ENCODE measurements at regions not wholly inside any gene's neighbourhood (a gene's known extent, or its start where the extent isn't known, plus 50 kb on each side); places are given as distances from the start of the nearest gene placed in this dataset.
A peak's percentile ranks its signal among the peaks of the same experiment; 100 is the strongest.

DNA sequence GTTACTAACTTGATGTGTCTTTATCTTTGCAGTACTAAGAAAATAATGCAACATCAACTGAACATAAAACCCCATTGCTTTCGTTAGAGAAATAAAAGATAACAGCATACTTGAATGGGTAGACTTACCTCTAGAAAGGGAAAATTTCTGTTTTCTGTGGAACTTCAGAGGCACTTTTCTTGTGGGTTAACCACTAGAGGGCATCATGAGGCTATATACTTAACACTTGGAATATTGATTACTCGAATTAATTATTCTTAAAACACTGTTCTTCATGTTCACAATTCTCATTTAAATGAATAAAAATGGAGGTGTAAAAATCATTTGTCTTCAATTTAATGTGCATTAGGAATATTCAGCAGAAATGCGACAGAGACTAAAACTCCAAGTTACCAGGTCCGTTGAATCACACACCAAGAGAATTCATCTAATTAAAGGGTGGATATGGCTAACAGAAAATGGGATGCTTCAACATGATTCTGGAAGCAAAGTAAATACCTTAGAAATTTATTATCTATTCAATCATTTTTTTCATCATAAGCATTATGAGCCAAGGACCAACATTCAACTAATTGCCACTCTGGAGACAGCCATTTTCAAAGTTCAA lies 330.8 kb upstream of the PREP start (continued):
- TF ChIP-seq RAD21 (IDR thresholded peaks at IDR 0.05) (peak; percentile 88 to 91), TAF1 (conservative IDR thresholded peaks at IDR 0.05) (no peak)
- TF ChIP-seq, protein P1, sequence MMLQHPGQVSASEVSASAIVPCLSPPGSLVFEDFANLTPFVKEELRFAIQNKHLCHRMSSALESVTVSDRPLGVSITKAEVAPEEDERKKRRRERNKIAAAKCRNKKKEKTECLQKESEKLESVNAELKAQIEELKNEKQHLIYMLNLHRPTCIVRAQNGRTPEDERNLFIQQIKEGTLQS (IDR thresholded peaks at IDR 0.05) = no peak

DNA sequence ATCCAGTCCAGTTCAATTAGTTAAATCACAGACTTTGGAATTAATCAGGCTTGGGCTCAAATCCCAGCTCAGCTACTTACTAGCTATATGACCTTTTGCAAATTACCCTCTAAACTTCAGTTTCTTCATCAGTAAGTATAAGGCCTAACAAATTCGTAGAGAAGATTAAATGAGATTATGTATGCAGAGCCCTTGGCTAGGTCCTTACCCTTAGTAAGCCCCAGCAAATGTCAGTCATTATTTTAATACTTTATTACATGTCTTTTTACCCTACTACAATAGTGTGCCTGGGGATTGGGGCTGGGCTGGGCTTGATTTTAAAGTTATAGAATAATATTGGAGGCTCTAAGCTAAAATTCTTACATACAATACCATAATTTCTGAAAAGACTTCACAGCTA lies 326.1 kb upstream of the PREP start:
- Histone ChIP-seq H3K9me3 (ENCODE audit: control insufficient read depth in 4 of 4, low read length in 3 of 4) (no peaks in the 10 kb centered on the region), H3K27ac (ENCODE audit: low read depth in 1 of 2, low read length in 2 of 2) (no peak overlapping the region), H3K4me1 (ENCODE audit: control insufficient read depth in 4 of 4, insufficient read depth in 4 of 4, low read length in 3 of 4) (no peaks in the 10 kb centered on the region), H3K27me3 (ENCODE audit: control insufficient read depth in 4 of 4, insufficient read depth in 4 of 4, low read length in 3 of 4) (peaks cover 0 to 3% (median 0%) of the 10 kb centered on the region in 4 donors), H3K36me3 (ENCODE audit: control insufficient read depth in 4 of 4, insufficient read depth in 3 of 4, low read depth in 1 of 4, low read length in 3 of 4) (no peaks in the 10 kb centered on the region), H3K4me3 (ENCODE audit: low read depth in 1 of 3, low read length in 3 of 3) (no peak overlapping the region), H3K9ac (ENCODE audit: low read depth in 1 of 2, low read length in 2 of 2) (no peak overlapping the region)
- WGBS = 82% methylated on average over 1 of the region's 1 CpG
- TF ChIP-seq, protein P1 (IDR thresholded peaks at IDR 0.05) = no peak
- TF ChIP-seq GABPA (IDR thresholded peaks at IDR 0.05 in 1 of 2, conservative IDR thresholded peaks at IDR 0.05 in 1 of 2) = no peak
- no peak for TF ChIP-seq HNF4A (conservative IDR thresholded peaks at IDR 0.05)
- TF ChIP-seq SP1 (IDR thresholded peaks at IDR 0.05) = no peak
- no peak for TF ChIP-seq RXRA (IDR thresholded peaks at IDR 0.05)
- TF ChIP-seq, protein P2, sequence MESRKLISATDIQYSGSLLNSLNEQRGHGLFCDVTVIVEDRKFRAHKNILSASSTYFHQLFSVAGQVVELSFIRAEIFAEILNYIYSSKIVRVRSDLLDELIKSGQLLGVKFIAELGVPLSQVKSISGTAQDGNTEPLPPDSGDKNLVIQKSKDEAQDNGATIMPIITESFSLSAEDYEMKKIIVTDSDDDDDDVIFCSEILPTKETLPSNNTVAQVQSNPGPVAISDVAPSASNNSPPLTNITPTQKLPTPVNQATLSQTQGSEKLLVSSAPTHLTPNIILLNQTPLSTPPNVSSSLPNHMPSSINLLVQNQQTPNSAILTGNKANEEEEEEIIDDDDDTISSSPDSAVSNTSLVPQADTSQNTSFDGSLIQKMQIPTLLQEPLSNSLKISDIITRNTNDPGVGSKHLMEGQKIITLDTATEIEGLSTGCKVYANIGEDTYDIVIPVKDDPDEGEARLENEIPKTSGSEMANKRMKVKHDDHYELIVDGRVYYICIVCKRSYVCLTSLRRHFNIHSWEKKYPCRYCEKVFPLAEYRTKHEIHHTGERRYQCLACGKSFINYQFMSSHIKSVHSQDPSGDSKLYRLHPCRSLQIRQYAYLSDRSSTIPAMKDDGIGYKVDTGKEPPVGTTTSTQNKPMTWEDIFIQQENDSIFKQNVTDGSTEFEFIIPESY (IDR thresholded peaks at IDR 0.05) = no peak
- no peak for DNase-seq (ENCODE audit: low spot score)

DNA sequence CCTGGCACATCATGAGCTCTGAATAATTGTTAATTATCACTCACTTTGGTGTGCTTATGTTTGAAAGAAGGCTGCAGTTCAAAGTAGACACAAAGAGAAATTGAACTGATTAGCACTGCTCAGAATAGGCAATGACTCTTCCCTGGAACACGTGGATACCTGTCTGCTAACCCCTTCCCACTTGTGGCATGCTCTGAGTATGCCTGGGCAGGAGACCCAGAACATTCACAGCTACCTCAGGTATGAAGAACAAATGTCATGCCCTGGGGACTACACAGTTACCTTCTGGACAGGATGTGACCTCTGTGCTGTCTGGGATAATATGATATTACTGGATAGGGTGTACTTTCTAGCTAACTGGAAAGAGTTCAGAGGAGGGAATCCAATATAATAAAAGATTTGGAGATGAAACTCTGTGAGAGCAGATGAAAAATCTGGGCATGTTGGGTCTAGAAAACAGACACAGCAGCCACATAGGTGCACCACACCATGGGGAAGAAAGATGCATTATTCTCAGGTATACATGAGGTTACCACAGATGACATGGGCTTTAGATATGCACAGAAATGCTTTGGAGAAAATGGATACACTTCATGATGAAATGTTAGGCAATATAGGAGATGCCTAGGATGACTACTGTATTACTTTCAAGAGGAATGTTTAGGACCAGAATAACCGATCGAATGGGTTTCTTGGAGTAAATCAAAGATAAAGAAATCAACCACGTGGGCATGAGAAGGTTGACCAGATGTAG lies 324.2 kb upstream of the PREP start:
- Histone ChIP-seq H3K4me1 (ENCODE audit: control insufficient read depth in 4 of 4, insufficient read depth in 4 of 4, low read length in 3 of 4) (no peaks in the 10 kb centered on the region), H3K9ac (ENCODE audit: low read depth in 1 of 2, low read length in 2 of 2) (no peak overlapping the region)
- WGBS = 82% methylated on average over 4 of the region's 4 CpGs

More for the DNA sequence above, 324.2 kb upstream of the PREP start:
- Histone ChIP-seq H3K27ac (ENCODE audit: low read depth in 1 of 2, low read length in 2 of 2) (no peak overlapping the region), H3K9me3 (ENCODE audit: control insufficient read depth in 4 of 4, low read length in 3 of 4) (no peaks in the 10 kb centered on the region), H3K27me3 (ENCODE audit: control insufficient read depth in 4 of 4, insufficient read depth in 4 of 4, low read length in 3 of 4) (peaks cover 0 to 3% (median 0%) of the 10 kb centered on the region in 4 donors), H3K36me3 (ENCODE audit: control insufficient read depth in 4 of 4, insufficient read depth in 3 of 4, low read depth in 1 of 4, low read length in 3 of 4) (no peaks in the 10 kb centered on the region), H3K4me3 (ENCODE audit: low read depth in 1 of 3, low read length in 3 of 3) (no peak overlapping the region)
- no peak for DNase-seq (ENCODE audit: low spot score)
- TF ChIP-seq YY1 (IDR thresholded peaks at IDR 0.05) (no peak), TAF1 (conservative IDR thresholded peaks at IDR 0.05) (no peak), SP1 (IDR thresholded peaks at IDR 0.05) (no peak), NR2F2 (IDR thresholded peaks at IDR 0.05) (no peak), GABPA (IDR thresholded peaks at IDR 0.05 in 1 of 2, conservative IDR thresholded peaks at IDR 0.05 in 1 of 2) (no peak), HNF4G (IDR thresholded peaks at IDR 0.05) (no peak), FOXA1 (IDR thresholded peaks at IDR 0.05) (no peak), HNF4A (conservative IDR thresholded peaks at IDR 0.05) (no peak), EGR1 (IDR thresholded peaks at IDR 0.05; ENCODE audit: low read depth in 2 of 2) (no peak), RAD21 (IDR thresholded peaks at IDR 0.05) (no peak), FOXA2 (IDR thresholded peaks at IDR 0.05) (no peak)
- TF ChIP-seq, protein P3, sequence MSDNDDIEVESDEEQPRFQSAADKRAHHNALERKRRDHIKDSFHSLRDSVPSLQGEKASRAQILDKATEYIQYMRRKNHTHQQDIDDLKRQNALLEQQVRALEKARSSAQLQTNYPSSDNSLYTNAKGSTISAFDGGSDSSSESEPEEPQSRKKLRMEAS (IDR thresholded peaks at IDR 0.05) = no peak
- TF ChIP-seq, protein P1 (IDR thresholded peaks at IDR 0.05) = no peak
- TF ChIP-seq, protein P4, sequence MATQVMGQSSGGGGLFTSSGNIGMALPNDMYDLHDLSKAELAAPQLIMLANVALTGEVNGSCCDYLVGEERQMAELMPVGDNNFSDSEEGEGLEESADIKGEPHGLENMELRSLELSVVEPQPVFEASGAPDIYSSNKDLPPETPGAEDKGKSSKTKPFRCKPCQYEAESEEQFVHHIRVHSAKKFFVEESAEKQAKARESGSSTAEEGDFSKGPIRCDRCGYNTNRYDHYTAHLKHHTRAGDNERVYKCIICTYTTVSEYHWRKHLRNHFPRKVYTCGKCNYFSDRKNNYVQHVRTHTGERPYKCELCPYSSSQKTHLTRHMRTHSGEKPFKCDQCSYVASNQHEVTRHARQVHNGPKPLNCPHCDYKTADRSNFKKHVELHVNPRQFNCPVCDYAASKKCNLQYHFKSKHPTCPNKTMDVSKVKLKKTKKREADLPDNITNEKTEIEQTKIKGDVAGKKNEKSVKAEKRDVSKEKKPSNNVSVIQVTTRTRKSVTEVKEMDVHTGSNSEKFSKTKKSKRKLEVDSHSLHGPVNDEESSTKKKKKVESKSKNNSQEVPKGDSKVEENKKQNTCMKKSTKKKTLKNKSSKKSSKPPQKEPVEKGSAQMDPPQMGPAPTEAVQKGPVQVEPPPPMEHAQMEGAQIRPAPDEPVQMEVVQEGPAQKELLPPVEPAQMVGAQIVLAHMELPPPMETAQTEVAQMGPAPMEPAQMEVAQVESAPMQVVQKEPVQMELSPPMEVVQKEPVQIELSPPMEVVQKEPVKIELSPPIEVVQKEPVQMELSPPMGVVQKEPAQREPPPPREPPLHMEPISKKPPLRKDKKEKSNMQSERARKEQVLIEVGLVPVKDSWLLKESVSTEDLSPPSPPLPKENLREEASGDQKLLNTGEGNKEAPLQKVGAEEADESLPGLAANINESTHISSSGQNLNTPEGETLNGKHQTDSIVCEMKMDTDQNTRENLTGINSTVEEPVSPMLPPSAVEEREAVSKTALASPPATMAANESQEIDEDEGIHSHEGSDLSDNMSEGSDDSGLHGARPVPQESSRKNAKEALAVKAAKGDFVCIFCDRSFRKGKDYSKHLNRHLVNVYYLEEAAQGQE (IDR thresholded peaks at IDR 0.05) = no peak
- TF ChIP-seq, protein P2 (IDR thresholded peaks at IDR 0.05) = no peak
- TF ChIP-seq, protein P5, sequence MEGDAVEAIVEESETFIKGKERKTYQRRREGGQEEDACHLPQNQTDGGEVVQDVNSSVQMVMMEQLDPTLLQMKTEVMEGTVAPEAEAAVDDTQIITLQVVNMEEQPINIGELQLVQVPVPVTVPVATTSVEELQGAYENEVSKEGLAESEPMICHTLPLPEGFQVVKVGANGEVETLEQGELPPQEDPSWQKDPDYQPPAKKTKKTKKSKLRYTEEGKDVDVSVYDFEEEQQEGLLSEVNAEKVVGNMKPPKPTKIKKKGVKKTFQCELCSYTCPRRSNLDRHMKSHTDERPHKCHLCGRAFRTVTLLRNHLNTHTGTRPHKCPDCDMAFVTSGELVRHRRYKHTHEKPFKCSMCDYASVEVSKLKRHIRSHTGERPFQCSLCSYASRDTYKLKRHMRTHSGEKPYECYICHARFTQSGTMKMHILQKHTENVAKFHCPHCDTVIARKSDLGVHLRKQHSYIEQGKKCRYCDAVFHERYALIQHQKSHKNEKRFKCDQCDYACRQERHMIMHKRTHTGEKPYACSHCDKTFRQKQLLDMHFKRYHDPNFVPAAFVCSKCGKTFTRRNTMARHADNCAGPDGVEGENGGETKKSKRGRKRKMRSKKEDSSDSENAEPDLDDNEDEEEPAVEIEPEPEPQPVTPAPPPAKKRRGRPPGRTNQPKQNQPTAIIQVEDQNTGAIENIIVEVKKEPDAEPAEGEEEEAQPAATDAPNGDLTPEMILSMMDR (IDR thresholded peaks at IDR 0.05; ENCODE audit: low read depth, low read length, missing input control) = no peak
